Vagina (tissue), 2 donors: ENCODE measurements at regions not wholly inside any gene's neighbourhood (a gene's known extent, or its start where the extent isn't known, plus 50 kb on each side); places are given as distances from the start of the nearest gene placed in this dataset.

Source experiments
- POLR2A ChIP-seq, 2 donors: fragments of 450-650 bp; IDR thresholded peaks; one replicate each; pipeline ENCODE4 v1.6.1; 2017; ENCODE audit warnings: antibody characterized with exemption in 2 of 2, mild to moderate bottlenecking in 2 of 2, moderate library complexity in 2 of 2
- TF ChIP-seq, protein P1 (sequence below), 3 experiments: fragments of 450-650 bp in 2 of 3; fragments of 200-600 bp in 1 of 3; sonication (generic) in 1 of 3; IDR thresholded peaks; one replicate each; pipeline ENCODE4 v1.5.1; 2017 to 2019; ENCODE audit warnings: antibody characterized with exemption in 3 of 3, mild to moderate bottlenecking in 2 of 3, moderate library complexity in 2 of 3

DNA sequence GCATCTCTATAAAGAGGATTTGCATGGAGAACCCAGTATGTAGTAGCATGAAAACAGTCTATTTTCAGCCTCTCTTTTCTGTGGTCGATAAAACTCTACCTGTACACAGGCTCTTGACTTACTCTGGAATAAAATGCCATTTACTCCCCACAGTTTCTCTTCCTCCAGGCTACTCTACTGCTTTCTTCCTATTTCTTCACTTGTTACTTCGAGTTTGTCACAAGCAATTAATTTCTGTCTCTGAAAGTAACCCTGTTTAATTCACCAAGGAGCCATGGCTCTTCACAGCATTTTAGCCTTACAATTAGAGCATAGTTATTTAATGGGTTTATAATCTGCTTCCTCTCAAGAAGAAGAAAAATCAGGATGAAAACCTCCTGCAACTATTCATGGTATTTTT, 472.9 kb upstream of the PRKX start:
- TF ChIP-seq, protein P1, sequence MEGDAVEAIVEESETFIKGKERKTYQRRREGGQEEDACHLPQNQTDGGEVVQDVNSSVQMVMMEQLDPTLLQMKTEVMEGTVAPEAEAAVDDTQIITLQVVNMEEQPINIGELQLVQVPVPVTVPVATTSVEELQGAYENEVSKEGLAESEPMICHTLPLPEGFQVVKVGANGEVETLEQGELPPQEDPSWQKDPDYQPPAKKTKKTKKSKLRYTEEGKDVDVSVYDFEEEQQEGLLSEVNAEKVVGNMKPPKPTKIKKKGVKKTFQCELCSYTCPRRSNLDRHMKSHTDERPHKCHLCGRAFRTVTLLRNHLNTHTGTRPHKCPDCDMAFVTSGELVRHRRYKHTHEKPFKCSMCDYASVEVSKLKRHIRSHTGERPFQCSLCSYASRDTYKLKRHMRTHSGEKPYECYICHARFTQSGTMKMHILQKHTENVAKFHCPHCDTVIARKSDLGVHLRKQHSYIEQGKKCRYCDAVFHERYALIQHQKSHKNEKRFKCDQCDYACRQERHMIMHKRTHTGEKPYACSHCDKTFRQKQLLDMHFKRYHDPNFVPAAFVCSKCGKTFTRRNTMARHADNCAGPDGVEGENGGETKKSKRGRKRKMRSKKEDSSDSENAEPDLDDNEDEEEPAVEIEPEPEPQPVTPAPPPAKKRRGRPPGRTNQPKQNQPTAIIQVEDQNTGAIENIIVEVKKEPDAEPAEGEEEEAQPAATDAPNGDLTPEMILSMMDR (IDR thresholded peaks at IDR 0.05) = no peak
- TF ChIP-seq POLR2A (IDR thresholded peaks at IDR 0.05) = no peak
